H1 (cell line): ENCODE measurements at regions not wholly inside any gene's neighbourhood (a gene's known extent, or its start where the extent isn't known, plus 50 kb on each side); places are given as distances from the start of the nearest gene placed in this dataset.

Experiments
- CTCF ChIA-PET: fragments of 300-600 bp; sonication (Branson Sonifier 250); formaldehyde crosslinking; loops from one replicate; lab custom pipeline; 2021; ENCODE audit not compliant: partially characterized antibody; lab: Charles Lee
- POLR2A ChIA-PET: fragments of 300-600 bp; sonication (Branson Sonifier 250); formaldehyde crosslinking; loops from one replicate; lab custom pipeline; 2021; ENCODE audit warnings: inconsistent platforms; ENCODE audit not compliant: partially characterized antibody; lab: Charles Lee
- DNase-seq, 2 experiments: peaks; one replicate each; pipeline versions ENCODE4 v3.0.0 to v3.0.0-alpha.2; 2010 to 2022; ENCODE audit warnings: low spot score in 2 of 2, low read depth in 1 of 2, mixed read lengths in 1 of 2
- FAIRE-seq: peaks from 2 replicates; lab custom pipeline; 2011; peaks lifted over from hg19 to GRCh38; lab: Jason Lieb, UNC
- H2AFZ ChIP-seq: 2 replicates; pipeline ENCODE4 v1.8.1; 2012; ENCODE audit warnings: low read length, inconsistent platforms
- H2AK5ac ChIP-seq: 2 replicates; pipeline ENCODE4 v1.6.1; 2013; ENCODE audit warnings: low read depth, low read length
- H2BK120ac ChIP-seq: replicated peaks from 2 replicates; pipeline ENCODE3; 2013; ENCODE audit warnings: low read depth, low read length, inconsistent platforms
- H2BK12ac ChIP-seq: 2 replicates; pipeline ENCODE4 v1.6.1; 2013; ENCODE audit warnings: low read depth, low read length
- H2BK15ac ChIP-seq: 2 replicates; pipeline ENCODE4 v1.6.1; 2013; ENCODE audit warnings: low read length
- H2BK20ac ChIP-seq: 2 replicates; pipeline ENCODE4 v1.6.1; 2013; ENCODE audit warnings: low read length
- H2BK5ac ChIP-seq: 2 replicates; pipeline ENCODE4 v1.6.1; 2013; ENCODE audit warnings: low read depth, low read length
- H3K14ac ChIP-seq: 2 replicates; pipeline ENCODE4 v1.6.1; 2013; ENCODE audit warnings: inconsistent platforms; ENCODE audit not compliant: insufficient read length
- H3K18ac ChIP-seq: 2 replicates; pipeline ENCODE4 v1.6.1; 2013; ENCODE audit warnings: low read length; ENCODE audit errors: extremely low read depth
- H3K23ac ChIP-seq: 2 replicates; pipeline ENCODE4 v1.6.1; 2013; ENCODE audit warnings: inconsistent platforms; ENCODE audit not compliant: insufficient read length
- H3K23me2 ChIP-seq: 2 replicates; pipeline ENCODE4 v1.6.1; 2013; ENCODE audit warnings: low read depth, low read length
- H3K27ac ChIP-seq: 2 replicates; pipeline ENCODE4 v1.6.1; 2011; ENCODE audit warnings: low read depth, low read length, inconsistent platforms
- H3K27me3 ChIP-seq, 4 experiments: replicated peaks in 1 of 4; 1 replicate in 1 of 4; 2 replicates in 3 of 4; pipeline versions ENCODE4 v1.6.1 to v1.8.1; 2011 to 2013; ENCODE audit warnings: low read length in 3 of 4, mild to moderate bottlenecking in 3 of 4, inconsistent platforms in 2 of 4, mixed read lengths in 2 of 4, moderate library complexity in 1 of 4; ENCODE audit not compliant: control insufficient read depth in 3 of 4, insufficient read depth in 3 of 4; ENCODE audit errors: extremely low read depth in 1 of 4
- H3K36me3 ChIP-seq, 4 experiments: 2 replicates each; pipeline versions ENCODE4 v1.6.1 to v1.8.1; 2011 to 2013; ENCODE audit warnings: mild to moderate bottlenecking in 4 of 4, low read length in 3 of 4, moderate library complexity in 2 of 4, control low read depth in 1 of 4, inconsistent platforms in 1 of 4; ENCODE audit not compliant: insufficient read depth in 4 of 4, control insufficient read depth in 2 of 4
- H3K4ac ChIP-seq: replicated peaks from 2 replicates; pipeline ENCODE3; 2013; ENCODE audit warnings: low read length, low read depth, mixed read lengths, inconsistent platforms; ENCODE audit not compliant: insufficient read length
- H3K4me1 ChIP-seq, 4 experiments: replicated peaks in 1 of 4; 1 replicate in 1 of 4; 2 replicates in 3 of 4; pipeline versions ENCODE4 v1.6.1 to v1.8.1; 2011 to 2013; ENCODE audit warnings: low read length in 3 of 4, inconsistent platforms in 2 of 4, mixed read lengths in 1 of 4; ENCODE audit not compliant: insufficient read depth in 4 of 4, control insufficient read depth in 3 of 4
- H3K4me2 ChIP-seq, 2 experiments: 2 replicates each; pipeline versions ENCODE4 v1.6.1 to v1.8.1; 2011 to 2013; ENCODE audit warnings: low read depth in 2 of 2, low read length in 2 of 2, control low read depth in 1 of 2, inconsistent platforms in 1 of 2, mild to moderate bottlenecking in 1 of 2; ENCODE audit not compliant: insufficient read depth in 1 of 2
- H3K4me3 ChIP-seq, 4 experiments: fragments of 200-600, 300-600 bp in 1 of 4; sonication (generic), shearing (Covaris generic), sonication (Bioruptor Twin) in 1 of 4; 2 replicates each; pipeline versions ENCODE4 v1.5.1 to v1.8.1; 2011 to 2016; ENCODE audit warnings: low read length in 4 of 4, low read depth in 3 of 4, control low read depth in 2 of 4, inconsistent platforms in 2 of 4, mild to moderate bottlenecking in 2 of 4, mixed read lengths in 1 of 4, moderate library complexity in 1 of 4; ENCODE audit not compliant: insufficient read depth in 2 of 4; ENCODE audit errors: extremely low read depth in 1 of 4
- H3K56ac ChIP-seq: replicated peaks from 2 replicates; pipeline ENCODE3; 2013; ENCODE audit warnings: low read depth, mild to moderate bottlenecking, mixed read lengths, low read length, inconsistent platforms; ENCODE audit not compliant: insufficient read length
- H3K79me1 ChIP-seq: 2 replicates; pipeline ENCODE4 v1.6.1; 2013; ENCODE audit warnings: low read depth, low read length, control low read depth
- H3K79me2 ChIP-seq, 2 experiments: 2 replicates each; pipeline versions ENCODE4 v1.6.1 to v1.8.1; 2012 to 2013; ENCODE audit warnings: low read length in 2 of 2, mild to moderate bottlenecking in 2 of 2, inconsistent platforms in 1 of 2; ENCODE audit not compliant: insufficient read depth in 2 of 2, control insufficient read depth in 1 of 2
- H3K9ac ChIP-seq, 4 experiments: replicated peaks in 1 of 4; 1 replicate in 1 of 4; 2 replicates in 3 of 4; pipeline versions ENCODE4 v1.6.1 to v1.8.1; 2011 to 2013; ENCODE audit warnings: low read depth in 3 of 4, low read length in 3 of 4, control low read depth in 2 of 4, mild to moderate bottlenecking in 2 of 4, moderate library complexity in 2 of 4, inconsistent platforms in 1 of 4; ENCODE audit errors: extremely low read depth in 1 of 4
- H3K9me3 ChIP-seq, 2 experiments: 2 replicates each; pipeline versions ENCODE4 v1.6.1 to v1.8.1; 2012 to 2013; ENCODE audit warnings: mild to moderate bottlenecking in 2 of 2, moderate library complexity in 2 of 2, control low read depth in 1 of 2, inconsistent platforms in 1 of 2, low read depth in 1 of 2, low read length in 1 of 2, mixed read lengths in 1 of 2; ENCODE audit not compliant: insufficient read depth in 2 of 2
- H4K20me1 ChIP-seq, 2 experiments: replicated peaks in 1 of 2; 2 replicates each; pipeline versions ENCODE3 to v1.8.1; 2011 to 2013; ENCODE audit warnings: inconsistent platforms in 2 of 2, low read length in 2 of 2, mild to moderate bottlenecking in 1 of 2; ENCODE audit not compliant: insufficient read depth in 2 of 2, control insufficient read depth in 1 of 2
- H4K5ac ChIP-seq: 2 replicates; pipeline ENCODE4 v1.6.1; 2013; ENCODE audit warnings: low read length, low read depth, mixed read lengths, inconsistent platforms; ENCODE audit not compliant: insufficient read length
- H4K8ac ChIP-seq: 2 replicates; pipeline ENCODE4 v1.8.0; 2013; ENCODE audit warnings: mild to moderate bottlenecking, moderate library complexity, low read length, inconsistent platforms; ENCODE audit not compliant: insufficient read depth; ENCODE audit errors: extremely low read depth
- H4K91ac ChIP-seq: replicated peaks from 2 replicates; pipeline ENCODE3; 2013; ENCODE audit warnings: low read length, mixed read lengths, inconsistent platforms; ENCODE audit not compliant: insufficient read length
- CEBPB ChIP-seq: IDR thresholded peaks from 2 replicates; pipeline ENCODE4 v1.6.1; 2012; ENCODE audit warnings: low read depth, low read length
- HDAC2 ChIP-seq, 2 experiments: fragments of 300-600 bp in 1 of 2; sonication (generic) in 1 of 2; IDR thresholded peaks; 2 replicates each; pipeline ENCODE4 v1.6.1; 2011 to 2012; ENCODE audit warnings: low read depth in 2 of 2, low read length in 2 of 2, mild to moderate bottlenecking in 2 of 2, moderate library complexity in 2 of 2, borderline replicate concordance in 1 of 2, inconsistent platforms in 1 of 2
- JUND ChIP-seq: IDR thresholded peaks from 2 replicates; pipeline ENCODE4 v1.6.1; 2011; ENCODE audit warnings: mild to moderate bottlenecking, improper control_type of control experiment, low read length
- POU5F1 ChIP-seq: IDR thresholded peaks from 2 replicates; pipeline ENCODE4 v1.6.1; 2011; ENCODE audit warnings: low read depth, mild to moderate bottlenecking, low read length, moderate library complexity
- RFX5 ChIP-seq: IDR thresholded peaks from 2 replicates; pipeline ENCODE4 v1.6.1; 2011; ENCODE audit warnings: low read depth, low read length, improper control_type of control experiment, borderline replicate concordance
- YY1 ChIP-seq: IDR thresholded peaks from 2 replicates; pipeline ENCODE4 v1.6.1; 2011; ENCODE audit warnings: low read depth, mild to moderate bottlenecking, low read length
- WGBS, 2 experiments: shearing (Covaris generic) in 1 of 2; methylation state at CpG; one replicate each; pipeline versions ENCODE4 v1.1.6 to v1.1.7; 2013 to 2015; ENCODE audit warnings: low lambda C conversion rate in 2 of 2, mixed read lengths in 2 of 2, inconsistent platforms in 1 of 2, low coverage in 1 of 2, missing lambda C conversion rate in 1 of 2; ENCODE audit not compliant: insufficient replicate concordance in 2 of 2, insufficient coverage in 1 of 2, insufficient read length in 1 of 2; ENCODE audit errors: extremely low coverage in 1 of 2, missing lambda C conversion rate in 1 of 2; 5-methylcytosine and 5-hydroxymethylcytosine counted together

- H3K9me3 ChIP-seq: no peaks in the 10 kb centered on the region
- no peak overlapping the region for H2AFZ ChIP-seq
- no peak overlapping the region for H4K91ac ChIP-seq
- no peaks in the 10 kb centered on the region for H3K36me3 ChIP-seq
- POLR2A ChIA-PET: no interaction called here
- H4K8ac ChIP-seq: no peak overlapping the region
- no peak overlapping the region for H3K9ac ChIP-seq
- FAIRE-seq: no peak
- H3K18ac ChIP-seq: no peak overlapping the region
- H3K14ac ChIP-seq: no peak overlapping the region
- no peak overlapping the region for H2BK5ac ChIP-seq
- no peak overlapping the region for H2BK120ac ChIP-seq
- H2BK15ac ChIP-seq: no peak overlapping the region
- DNase-seq: no peak
- no peak overlapping the region for H3K4me3 ChIP-seq
- H3K27ac ChIP-seq: no peak overlapping the region
- CTCF ChIA-PET: interaction anchor here (1.3 to 3.8 kb wide), 4 partner anchors 13 to 225 kb away, joined by 3 to 33 read pairs (median 6); no protein-coding TSS in a partner anchor
- no peaks in the 10 kb centered on the region for H3K79me1 ChIP-seq
- H3K23ac ChIP-seq: no peak overlapping the region
- H3K4ac ChIP-seq: no peak overlapping the region
- no peaks in the 10 kb centered on the region for H3K4me1 ChIP-seq
- 0 out of 2 replicates have a peak, but pooled peaks cover under 1% of the 10 kb centered on the region for H3K23me2 ChIP-seq
- no peak overlapping the region for H2BK20ac ChIP-seq
- H2BK12ac ChIP-seq: no peak overlapping the region
- H3K56ac ChIP-seq: no peak overlapping the region
- no peaks in the 10 kb centered on the region for H3K27me3 ChIP-seq
- WGBS, 2 experiments: 90% methylated on average over 2 of the region's 2 CpGs; no CpG with 5 or more reads in 1 of the 2 experiments
- no peak overlapping the region for H3K4me2 ChIP-seq
- no peak overlapping the region for H4K5ac ChIP-seq
- no peaks in the 10 kb centered on the region for H4K20me1 ChIP-seq
- H3K79me2 ChIP-seq: no peaks in the 10 kb centered on the region
- H2AK5ac ChIP-seq: no peak overlapping the region
- TF ChIP-seq YY1: no peak
- TF ChIP-seq JUND: no peak
- no peak for TF ChIP-seq CEBPB
- no peak for TF ChIP-seq RFX5
- no peak for TF ChIP-seq HDAC2 (IDR thresholded peaks at IDR 0.05; ENCODE audit: borderline replicate concordance in 1 of 2, low read depth in 2 of 2, low read length in 2 of 2)
- no peak for TF ChIP-seq POU5F1
Measured at GRCh38 chr20:20877079-20877478, 164.6 kb upstream of the RALGAPA2 start.
